ENCODE measurements at regions not wholly inside any gene's neighbourhood (a gene's known extent, or its start where the extent isn't known, plus 50 kb on each side); places are given as distances from the start of the nearest gene placed in this dataset.
A peak's percentile ranks its signal among the peaks of the same experiment; 100 is the strongest.
"Not testable (repeated sequence)": the region's sequence is repeated elsewhere in the genome, so short reads cannot be mapped to it uniquely, and the experiment has no call there.

DNA sequence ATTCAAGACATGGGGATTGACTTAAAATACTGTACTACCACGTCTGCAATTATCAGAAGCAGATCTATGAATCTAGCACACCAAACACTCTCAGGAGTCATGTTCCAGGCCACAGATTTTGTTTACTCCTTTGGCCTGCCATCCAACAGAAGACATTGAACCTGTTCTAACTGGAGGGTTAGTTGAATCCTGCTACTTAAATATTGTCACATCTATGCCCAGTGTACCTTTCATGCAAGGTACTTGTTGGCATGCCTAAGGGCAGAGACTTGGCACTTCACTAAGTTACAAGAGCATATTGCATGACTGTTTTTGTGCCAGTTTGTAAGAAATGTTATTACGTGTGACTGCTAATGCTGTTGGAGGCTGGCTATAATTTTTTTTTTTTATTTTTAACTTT, 126.9 kb upstream of the BCOR start:
- no peak for DNase-seq

DNA sequence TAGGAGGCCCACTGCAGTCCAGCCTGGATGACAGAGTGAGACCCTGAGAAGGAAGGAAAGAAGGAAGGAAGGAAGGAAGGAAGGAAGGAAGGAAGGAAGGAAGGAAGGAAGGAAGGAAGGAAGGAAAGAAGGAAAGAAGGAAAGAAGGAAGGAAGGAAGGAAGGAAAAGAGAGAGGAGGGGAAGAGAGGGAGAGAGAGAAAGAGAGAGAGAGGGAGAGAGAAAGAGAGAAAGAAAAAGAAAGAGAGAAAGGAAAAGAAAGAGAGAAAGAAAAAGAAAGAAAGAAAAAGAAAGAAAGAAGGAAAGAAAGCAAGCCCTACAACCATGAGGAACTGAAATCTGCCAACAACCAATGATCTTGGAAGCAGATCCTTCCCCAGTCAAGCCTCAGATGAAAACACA, 124.9 kb upstream of the BCOR start:
- not testable (repeated sequence) for DNase-seq

DNA sequence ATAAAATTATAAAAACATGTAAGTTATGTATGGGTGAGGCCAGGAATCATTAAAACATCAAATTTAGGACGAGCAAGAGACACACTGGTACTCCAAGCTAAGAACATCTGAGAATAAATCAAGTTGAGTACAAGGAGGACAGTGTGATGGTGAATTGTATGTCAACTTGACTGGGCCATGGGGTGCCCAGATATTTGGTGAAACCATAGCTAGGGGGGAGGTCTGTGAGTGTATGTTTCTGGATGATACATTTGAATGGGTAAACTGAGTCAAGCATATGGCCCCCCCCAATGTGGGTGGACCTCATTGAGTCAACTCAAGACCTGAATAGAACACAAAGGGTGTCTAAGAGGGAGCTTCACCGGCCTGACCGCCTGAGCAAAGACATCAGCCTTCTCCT, 115.3 kb upstream of the BCOR start:
- no peak for DNase-seq

DNA sequence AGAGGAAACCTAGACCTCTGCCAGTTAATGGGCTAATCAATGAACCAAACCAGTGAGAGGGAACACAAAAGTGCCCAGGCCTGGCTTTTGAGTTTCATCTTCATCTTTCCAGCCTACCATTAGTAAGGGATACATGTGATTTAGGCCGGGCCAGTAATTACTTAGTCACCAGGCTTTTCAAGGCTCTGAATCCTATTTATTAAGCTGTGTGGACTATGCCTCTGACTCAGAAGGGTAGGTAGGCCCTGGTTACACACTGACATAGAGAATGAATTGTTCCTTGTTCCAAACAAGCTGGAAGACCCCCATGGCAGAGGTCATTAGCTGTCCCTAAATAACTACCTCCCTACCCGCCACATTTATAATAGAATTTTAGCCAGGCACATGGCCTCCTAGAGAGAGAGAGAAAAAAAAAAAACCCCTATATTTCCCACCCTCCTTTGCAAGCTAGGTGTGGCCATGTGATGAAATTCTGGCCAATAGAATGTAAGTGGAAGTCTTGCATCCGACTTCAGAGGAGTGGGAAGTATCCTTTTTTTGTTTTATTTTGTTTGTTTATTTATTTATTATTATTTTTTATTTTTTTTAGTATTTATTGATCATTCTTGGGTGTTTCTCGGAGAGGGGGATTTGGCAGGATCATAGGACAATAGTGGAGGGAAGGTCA, 112.3 kb upstream of the BCOR start:
- DNase-seq = no peak

DNA sequence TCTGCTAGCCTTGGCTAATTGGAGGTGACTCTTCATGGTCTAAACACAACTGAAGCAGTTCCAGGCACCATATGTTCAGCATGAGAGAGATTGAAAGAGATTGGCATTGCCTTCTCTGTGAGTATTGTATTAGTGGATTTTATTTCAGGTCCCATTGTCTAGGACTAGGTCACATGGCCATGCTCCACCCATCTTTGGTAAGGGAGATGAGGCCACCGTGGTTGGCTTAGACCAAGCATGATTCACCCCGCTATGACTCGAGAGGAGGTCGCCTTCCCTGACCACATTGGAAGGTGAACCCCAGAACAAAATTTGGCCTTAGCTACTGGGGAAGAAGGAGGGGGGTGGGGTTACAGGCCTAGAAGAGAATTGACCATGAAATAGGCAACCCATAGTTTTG, 109.9 kb upstream of the BCOR start:
- peak; percentile 45 for DNase-seq

DNA sequence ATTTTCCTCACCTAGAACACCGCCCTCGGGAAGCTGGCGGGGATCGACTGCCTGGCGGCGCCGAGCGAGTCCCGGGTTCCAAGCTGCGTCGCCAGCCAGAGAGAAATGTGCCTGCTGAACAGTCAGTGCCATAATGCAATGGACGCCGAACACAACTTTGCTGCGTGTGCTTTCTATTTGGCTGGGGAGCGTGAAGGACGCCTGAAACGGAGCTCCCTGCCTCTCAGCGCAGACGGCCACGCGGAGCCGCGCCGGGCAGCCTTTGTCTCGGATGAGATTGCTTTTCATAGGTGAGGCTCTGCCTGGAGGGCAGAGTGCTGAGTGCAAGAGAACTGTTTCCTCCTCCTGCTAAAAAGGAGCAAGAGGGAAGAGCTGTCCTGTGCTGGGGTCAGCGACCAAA, 107.7 kb upstream of the BCOR start:
- no peak for DNase-seq

DNA sequence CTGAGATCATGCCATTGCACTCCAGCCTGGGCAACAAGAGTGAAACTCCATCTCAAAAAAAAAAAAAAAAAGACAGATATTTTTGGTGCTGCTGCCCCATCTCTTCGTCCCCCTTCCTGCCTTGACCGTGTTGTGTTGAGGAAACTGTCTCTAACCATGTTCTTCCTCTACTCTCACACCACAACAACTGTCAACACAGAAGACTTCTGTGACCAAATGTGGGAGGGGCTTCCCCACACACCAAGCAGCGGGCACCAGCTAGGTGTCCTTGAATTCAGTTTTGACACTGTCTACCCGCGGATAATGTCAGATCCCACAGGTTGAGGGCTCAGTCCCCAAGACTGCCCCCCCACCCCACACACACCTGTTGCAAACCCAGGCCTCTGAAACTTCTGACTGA, 104.7 kb upstream of the BCOR start:
- DNase-seq = no peak

DNA sequence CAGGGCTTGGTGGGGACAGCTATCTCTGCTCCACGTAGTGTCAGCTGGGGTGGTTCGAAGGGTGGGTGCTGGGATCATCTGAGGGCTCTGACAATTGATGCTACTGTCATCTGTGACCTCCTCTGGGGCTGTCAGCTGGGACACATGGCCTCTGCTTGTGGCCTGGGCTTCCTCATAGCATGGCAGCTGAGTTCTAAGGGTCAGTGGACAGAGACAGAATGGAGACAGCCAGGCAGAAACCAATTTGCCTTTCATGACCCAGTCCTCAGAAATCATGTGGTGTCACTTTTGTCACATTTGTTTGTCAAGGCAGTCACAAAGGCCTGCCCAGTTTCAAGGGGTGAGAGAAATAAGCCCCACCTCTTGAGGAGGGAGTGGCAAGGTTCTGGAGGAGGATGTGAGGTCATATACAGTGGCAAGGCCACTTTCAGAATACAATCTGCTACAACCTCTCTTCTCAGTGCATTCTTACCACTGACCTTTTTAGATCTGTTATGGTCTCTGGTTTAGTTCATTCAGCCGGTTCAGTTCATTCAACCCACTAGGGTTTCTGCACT, 103.6 kb upstream of the BCOR start:
- DNase-seq = peak; percentile 6

DNA sequence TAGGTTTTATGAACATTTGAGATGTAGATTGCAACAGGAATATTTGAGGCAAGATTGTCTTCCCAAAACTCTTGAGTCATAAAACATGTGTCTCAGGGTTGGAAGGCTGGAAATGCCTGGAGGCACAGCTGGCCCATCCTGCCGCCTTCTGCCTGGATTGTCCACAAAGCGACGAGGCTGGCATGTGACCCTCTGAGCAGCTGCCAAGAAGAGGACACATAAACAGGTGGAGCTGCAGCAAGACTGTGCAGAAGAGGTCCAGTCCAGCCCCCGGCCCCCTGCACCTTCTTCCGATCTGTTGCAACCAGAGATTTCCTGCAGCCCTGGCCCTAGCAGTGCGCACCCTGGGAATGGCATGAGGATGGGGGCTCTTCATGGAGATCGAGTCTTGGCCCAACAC, 101.9 kb upstream of the BCOR start:
- DNase-seq = no peak

DNA sequence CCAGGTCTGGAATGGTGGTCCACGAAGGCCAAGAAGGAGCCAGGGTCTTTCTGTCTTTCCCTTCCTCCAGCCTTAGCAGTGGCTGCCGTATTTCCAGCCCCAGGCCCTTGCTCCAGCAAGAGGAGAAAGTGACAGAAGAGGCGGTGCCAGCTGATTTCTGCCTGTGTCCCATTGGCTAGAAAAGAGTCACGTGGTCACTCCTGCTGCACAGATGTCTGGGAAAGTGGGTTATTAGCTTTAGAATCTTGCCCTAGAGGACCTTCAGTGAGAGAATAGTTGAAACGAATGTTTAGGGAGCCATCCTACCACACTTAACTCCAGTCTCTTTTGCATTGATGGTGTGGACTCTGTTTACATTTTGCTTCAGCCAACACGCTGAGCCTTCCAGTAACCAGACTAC, 99.3 kb upstream of the BCOR start:
- no peak for DNase-seq

DNA sequence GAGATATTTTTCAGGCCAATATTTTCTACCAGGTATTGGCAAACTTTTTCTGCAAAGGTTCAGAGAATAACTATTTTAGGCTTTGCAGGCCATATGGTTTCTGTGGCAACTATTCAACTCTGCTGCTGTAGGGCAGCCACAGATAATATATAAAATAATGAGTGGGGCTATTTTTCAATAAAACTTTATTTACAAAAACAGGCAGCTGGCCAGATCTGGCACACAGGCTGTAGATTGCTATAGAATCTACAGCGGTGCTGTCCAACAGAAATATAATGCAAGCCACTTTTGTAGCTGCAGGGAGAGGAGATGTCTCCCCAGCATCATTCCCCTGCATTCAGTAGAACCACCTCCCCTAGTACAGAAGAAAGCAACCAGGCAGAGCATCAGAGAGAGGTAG, 97.6 kb upstream of the BCOR start:
- no peak for DNase-seq

DNA sequence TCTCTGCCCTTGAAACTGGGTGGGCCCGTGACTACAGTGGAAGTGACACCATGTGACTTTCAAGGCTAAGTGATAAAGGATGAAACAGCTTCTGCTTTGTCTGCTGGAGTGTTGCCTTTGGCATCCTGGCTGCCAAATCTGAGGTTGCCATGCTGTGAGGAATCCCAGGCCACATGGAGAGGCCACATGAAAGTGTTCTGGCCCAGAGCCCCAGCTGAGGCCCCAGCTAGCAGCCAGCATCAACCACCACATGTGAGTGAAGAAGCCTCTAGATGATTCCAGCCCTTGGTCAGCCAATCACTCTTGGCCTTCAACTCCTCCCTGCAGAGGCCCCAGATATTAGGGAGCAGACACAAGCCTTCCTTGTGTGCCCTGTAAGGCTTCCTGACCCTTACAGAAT, 94.4 kb upstream of the BCOR start:
- no peak for DNase-seq

DNA sequence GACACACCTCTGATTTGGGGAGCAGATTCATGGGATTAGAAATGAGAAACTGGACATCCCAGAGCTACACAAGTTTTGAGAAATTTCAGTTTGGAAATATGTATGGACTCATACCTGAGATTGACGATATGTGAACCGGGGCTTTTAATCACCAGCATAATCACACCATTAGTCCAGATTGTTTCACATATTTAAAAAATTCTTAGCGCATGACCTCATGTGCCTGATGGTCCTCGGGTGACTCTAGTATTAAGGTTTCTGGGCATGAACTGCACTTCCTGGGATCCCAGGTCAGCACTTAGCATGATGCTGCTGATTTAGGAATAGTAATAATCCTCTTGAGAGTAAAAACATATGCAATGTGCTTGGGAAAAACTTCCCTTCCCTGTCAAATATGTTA, 91.9 kb upstream of the BCOR start:
- no peak for DNase-seq

DNA sequence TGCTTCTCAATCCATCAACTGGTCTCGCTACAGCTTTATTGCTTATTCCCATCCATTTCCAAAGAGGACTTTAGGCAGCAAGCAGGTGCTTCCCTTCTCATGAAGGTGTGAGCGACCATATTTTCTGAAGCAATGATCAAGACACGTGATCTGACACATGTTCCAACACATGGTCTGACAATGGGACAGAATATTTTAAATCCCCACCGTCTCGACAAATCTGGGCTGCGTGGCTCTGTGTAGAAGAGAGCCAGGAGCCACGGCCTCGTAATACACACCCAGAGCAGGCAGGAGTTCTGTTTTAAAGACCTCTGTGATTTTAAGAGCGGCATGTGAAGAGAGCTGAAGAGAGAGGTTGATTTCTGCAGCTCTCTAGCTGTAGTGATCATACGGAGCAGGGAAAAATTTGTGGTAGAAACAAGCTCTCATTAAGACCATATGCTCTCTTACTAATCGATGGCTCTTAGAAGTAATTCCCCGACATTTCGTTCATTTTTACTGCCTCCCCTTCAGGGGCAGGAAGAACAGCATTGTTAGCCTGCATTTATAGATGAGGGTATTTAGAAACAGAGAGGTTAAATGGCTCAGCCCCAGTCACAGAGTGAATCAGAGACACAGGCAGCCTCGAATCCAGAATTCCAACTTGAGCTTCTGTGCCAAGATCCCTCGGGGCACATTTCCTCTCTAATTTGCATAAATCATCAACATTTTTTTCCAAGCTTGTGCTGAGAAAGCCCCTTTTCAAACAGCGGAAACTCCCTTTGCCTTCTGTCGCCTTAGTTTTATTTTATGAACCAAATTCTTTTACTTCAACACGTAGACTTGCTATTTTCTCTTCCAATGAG, 91.0 kb upstream of the BCOR start:
- DNase-seq = no peak

DNA sequence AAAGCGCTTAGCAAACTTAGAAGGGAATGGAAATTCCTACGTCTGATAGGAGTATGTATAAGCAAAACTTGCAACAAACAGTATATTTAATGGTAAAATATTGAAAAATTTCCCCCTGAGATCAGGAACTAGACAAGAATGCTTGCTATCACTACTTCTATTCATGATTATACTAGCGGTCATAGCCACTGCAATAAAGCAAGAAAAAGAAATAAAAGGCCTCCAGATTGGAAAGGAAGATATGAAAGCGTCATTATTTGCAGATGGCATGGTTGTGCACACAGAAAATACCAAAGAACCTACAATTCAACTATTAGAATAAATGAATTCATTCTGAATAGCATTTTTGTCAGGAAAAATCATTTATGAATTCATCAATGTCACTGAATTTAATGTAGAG, 87.2 kb upstream of the BCOR start:
- DNase-seq = no peak

DNA sequence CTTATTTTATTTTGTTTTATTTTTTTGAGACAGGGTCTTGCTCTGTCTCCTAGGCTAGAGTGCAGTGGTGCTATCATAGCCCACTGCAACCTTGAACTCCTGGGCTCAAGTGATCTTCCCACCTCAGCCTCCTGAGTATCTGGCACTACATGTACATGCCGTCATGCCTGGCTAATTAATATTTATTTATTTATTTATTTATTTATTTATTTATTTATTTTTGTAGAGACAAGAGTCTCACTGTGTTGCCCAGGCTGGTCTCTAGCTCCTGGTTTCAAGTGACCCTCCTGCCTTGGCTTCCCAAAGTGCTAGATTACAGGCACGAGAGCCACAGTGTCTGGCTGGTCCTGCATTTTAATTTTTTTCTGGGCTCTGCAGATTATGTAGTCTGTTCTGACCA, 84.9 kb upstream of the BCOR start:
- DNase-seq = no peak

DNA sequence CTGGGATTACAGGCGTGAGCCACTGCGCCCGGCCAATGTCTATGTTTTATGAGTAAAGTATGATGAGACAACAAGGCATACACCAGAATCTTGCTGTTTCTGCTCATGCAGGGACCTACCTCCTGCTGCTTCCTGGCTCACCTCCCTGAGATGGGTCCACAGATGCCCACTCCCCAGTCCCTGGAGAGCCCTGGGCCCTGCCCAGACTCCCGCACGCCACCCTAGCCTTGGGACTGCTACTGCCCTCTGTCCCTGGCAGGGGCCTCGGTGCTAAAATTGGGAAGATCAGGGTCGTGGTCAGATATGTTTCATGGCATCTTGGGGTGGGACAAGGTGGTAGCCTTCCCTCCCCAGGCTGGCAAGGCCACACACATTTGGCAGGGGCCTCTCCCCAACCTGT, 84.3 kb upstream of the BCOR start:
- no peak for DNase-seq

DNA sequence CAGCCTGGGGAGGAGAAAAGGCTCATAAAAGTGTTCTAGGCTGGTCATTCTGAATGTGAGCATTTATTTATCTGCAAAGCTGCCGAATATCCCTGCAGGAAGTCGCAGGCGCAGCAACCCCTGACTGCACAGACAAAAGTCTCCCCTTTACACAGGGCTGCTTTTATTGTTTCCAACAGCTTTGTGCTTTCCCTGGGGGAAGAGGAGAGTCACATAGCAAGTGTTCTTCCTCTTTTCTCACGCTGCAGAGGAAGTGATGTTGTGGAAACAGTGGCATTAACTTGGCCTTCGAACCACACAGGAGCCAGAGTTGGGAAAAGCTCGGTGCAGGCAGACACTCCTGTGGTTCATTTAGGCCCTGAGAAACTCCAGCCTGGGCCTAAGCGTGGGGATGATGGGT, 81.5 kb upstream of the BCOR start:
- DNase-seq = no peak

DNA sequence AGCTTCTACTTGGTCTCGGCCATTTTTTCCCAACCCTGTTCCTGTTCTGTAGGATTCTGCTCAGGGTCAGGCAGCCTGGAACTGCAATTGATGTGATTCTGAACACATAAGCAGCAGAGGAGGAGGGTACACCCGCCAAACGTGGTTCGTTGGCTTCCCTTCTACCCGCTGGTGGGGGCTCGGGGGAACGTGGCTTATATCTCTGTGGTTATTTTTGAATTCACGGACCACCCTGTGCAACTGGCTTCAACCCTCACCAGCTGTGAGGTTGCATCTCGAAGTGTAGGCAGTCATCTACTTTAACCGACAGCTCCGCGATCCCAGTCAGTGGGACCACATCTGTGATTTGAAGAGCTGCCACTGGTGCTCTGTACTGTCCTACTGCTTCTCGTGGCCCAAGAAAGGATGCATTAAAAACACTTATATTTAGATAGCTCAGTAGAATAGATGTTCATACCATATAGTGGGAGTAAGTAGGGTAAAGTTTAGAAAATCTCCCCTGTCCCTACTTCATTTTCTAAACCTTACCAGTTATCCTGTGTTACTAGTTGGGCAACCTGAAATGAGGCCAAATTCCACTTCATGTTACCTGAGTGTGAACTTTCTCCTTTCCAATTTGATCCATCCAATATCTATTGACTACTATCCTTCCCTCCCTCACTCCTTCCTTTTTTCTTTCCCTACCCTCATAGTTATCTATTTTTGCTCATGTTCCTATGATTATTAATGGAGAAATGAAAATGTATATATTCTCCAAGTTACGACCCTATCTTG, 80.4 kb upstream of the BCOR start:
- DNase-seq = no peak

DNA sequence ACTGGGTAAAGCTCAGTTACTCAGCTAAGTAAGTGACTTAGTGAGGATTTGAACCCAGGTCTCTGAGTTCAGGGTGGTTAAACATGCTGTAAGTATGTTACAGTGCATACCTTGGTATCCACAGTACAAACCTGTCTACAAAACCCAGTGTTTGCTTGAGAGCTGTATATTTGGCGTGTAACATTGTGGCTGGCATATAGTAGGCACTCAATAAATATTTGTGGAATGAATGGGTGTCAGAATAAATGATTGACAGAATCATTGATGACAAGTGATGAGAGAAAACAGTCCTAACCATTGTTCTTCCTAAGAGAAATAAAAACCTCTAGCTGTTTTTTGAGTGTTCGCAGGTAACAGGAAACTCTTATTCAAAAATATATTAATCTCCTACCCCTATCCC, 79.7 kb upstream of the BCOR start:
- DNase-seq = no peak

DNA sequence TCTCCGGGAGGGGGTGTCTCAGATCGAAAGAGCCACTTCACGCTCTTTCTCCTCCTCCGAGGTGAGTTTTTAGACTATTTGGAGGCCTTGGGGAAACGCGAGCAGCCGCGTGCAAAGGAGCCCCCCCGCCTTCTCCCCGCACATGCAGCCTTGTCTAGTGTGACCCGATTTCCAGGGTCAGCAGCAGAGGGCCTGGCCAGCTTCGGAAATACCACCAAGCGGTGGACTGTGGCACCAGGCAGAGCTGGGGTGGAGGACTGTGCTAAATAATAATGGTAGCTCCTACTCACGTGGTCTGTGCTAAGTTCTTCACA, 79.3 kb upstream of the BCOR start:
- no peak for DNase-seq

DNA sequence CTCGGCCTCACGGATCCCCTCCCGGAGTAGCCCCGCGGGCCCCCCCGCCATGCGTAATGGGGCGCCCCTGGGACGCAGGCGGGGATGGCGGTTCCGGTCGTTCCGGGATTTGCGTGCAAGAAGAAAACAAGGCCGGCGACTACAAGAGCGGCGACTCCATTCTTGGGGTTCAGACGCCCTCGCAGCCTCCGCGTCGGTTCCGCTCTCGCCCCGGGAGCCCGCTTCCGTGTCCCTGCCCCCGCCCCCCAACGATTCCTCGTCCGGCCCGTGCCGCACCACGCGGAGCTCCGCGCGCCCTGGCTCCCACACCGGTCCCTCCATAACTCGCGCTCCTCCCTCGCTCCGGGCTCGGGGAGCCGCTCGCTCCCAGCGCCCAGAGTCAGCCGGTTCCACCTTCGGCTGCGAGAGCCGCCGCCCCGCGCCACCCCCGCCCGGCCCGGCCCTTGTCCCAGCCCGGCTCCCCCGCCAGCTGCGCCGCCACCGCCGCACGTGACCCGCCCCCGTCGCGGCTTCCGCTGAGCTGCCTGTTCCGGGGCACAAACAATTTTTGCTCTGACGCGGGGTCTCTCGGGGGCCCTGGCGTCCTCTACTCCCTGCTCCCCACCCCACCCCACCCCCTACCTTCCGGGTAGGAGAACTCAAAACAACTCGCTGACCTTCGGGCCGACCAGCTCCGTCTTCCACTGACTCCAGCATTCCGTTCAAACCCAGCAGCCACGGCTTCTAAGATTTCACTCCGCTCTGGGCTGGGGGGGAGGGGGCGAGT, 78.8 kb upstream of the BCOR start:
- peak; percentile 76 for DNase-seq

Measured in stimulated activated CD4-positive, alpha-beta T cell treated with anti-CD3 and anti-CD28 coated beads, Interleukin-1b, Interleukin-23, amount 100 ng/mL, for 48 hours (primary cell).